SU-DHL-6 (cell line): ENCODE measurements at regions not wholly inside any gene's neighbourhood (a gene's known extent, or its start where the extent isn't known, plus 50 kb on each side); places are given as distances from the start of the nearest gene placed in this dataset.

Source experiments
- H2AFZ ChIP-seq: fragments of 200-600 bp; sonication (generic); 2 replicates; pipeline ENCODE4 v1.6.1; 2014; ENCODE audit warnings: low read depth, mild to moderate bottlenecking, moderate library complexity, mixed read lengths, antibody characterized with exemption, low read length; ENCODE audit not compliant: severe bottlenecking
- H3F3A ChIP-seq: fragments of 200-600 bp; shearing (Covaris generic); 2 replicates; pipeline ENCODE4 v1.6.0; 2016; ENCODE audit warnings: antibody characterized with exemption, mild to moderate bottlenecking; ENCODE audit not compliant: insufficient read depth
- H3K27ac ChIP-seq: fragments of 200-600 bp; sonication (generic); 2 replicates; pipeline ENCODE4 v1.5.1; 2016; ENCODE audit warnings: low read depth, mild to moderate bottlenecking, low read length, moderate library complexity, mixed read lengths
- H3K27me3 ChIP-seq: fragments of 200-600 bp; sonication (generic), shearing (Covaris generic); 2 replicates; pipeline ENCODE4 v1.6.0; 2014; ENCODE audit warnings: mild to moderate bottlenecking, low read length
- H3K36me3 ChIP-seq: fragments of 200-600 bp; sonication (generic); 2 replicates; pipeline ENCODE4 v1.6.1; 2014; ENCODE audit warnings: mild to moderate bottlenecking, low read length, mixed read lengths
- H3K4me2 ChIP-seq: fragments of 300-600, 200-600 bp; shearing (Covaris generic), sonication (generic); 2 replicates; pipeline ENCODE4 v1.6.0; 2014; ENCODE audit warnings: low read length, low read depth, mild to moderate bottlenecking; ENCODE audit not compliant: poor library complexity, severe bottlenecking
- H3K4me3 ChIP-seq: fragments of 200-600 bp; sonication (generic); 2 replicates; pipeline ENCODE4 v1.5.1; 2014; ENCODE audit warnings: antibody characterized with exemption, low read length, mild to moderate bottlenecking, mixed read lengths; ENCODE audit not compliant: insufficient read depth, poor library complexity, severe bottlenecking
- H3K79me2 ChIP-seq: fragments of 200-600 bp; sonication (generic); 2 replicates; pipeline ENCODE4 v1.6.1; 2014; ENCODE audit warnings: mild to moderate bottlenecking, low read length, moderate library complexity; ENCODE audit not compliant: insufficient read depth
- H3K9ac ChIP-seq: fragments of 200-600 bp; sonication (generic); 2 replicates; pipeline ENCODE4 v1.7.0; 2014; ENCODE audit warnings: mild to moderate bottlenecking, low read length
- H3K9me2 ChIP-seq: fragments of 200-600 bp; sonication (generic); replicated peaks from 2 replicates; pipeline ENCODE4 v1.6.1; 2014; ENCODE audit warnings: low read length; ENCODE audit not compliant: insufficient read depth
- H3K9me3 ChIP-seq: fragments of 200-600 bp; sonication (generic); 2 replicates; pipeline ENCODE4 v1.6.1; 2014; ENCODE audit warnings: low read length, mixed read lengths; ENCODE audit not compliant: insufficient read depth
- H4K20me1 ChIP-seq: fragments of 200-600 bp; sonication (generic); 2 replicates; pipeline ENCODE4 v1.6.1; 2014; ENCODE audit warnings: low read depth, mild to moderate bottlenecking, antibody characterized with exemption, low read length, moderate library complexity, mixed read lengths
- EZH2phosphoT487 ChIP-seq: fragments of 200-600 bp; sonication (generic), shearing (Covaris generic); conservative IDR thresholded peaks from 2 replicates; pipeline ENCODE4 v1.6.1; 2018; ENCODE audit warnings: mild to moderate bottlenecking, antibody characterized with exemption, low read length, moderate library complexity, mixed read lengths
- TF ChIP-seq, protein P1 (sequence below): fragments of 200-600 bp; sonication (generic); IDR thresholded peaks from one replicate; pipeline ENCODE4 v1.5.1; 2017; ENCODE audit warnings: antibody characterized with exemption, mild to moderate bottlenecking, low read length, moderate library complexity; ENCODE audit not compliant: insufficient read depth, poor library complexity, severe bottlenecking

DNA sequence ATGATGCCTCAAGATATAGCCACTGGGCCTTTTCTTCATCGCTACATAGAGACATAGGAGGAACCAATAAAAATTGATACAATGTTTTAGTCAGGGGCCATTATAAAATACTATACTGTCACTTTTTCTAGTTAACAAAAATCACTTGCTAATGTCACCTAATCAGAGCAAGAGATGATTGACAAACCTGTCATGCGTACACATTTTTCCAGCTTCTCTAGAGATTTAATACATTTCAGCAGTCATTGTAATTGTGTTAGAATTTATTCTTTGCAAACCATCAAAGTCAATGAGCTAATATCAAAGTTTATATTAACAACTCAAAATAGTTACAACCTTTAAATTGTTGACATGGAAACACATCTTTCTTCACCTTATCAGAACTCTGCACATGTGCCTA lies 513.6 kb upstream of the SEMA6A start:
- Histone ChIP-seq H3K36me3 (no peaks in the 10 kb centered on the region), H3K4me2 (no peak overlapping the region), H4K20me1 (no peaks in the 10 kb centered on the region), H3K9ac (no peak overlapping the region), H3F3A (no peaks in the 10 kb centered on the region), H3K4me3 (no peak overlapping the region), H3K9me2 (no peaks in the 10 kb centered on the region), H3K27ac (no peak overlapping the region), H3K9me3 (no peaks in the 10 kb centered on the region), H3K27me3 (no peaks in the 10 kb centered on the region), H3K79me2 (no peaks in the 10 kb centered on the region), H2AFZ (no peak overlapping the region)
- TF ChIP-seq, protein P1, sequence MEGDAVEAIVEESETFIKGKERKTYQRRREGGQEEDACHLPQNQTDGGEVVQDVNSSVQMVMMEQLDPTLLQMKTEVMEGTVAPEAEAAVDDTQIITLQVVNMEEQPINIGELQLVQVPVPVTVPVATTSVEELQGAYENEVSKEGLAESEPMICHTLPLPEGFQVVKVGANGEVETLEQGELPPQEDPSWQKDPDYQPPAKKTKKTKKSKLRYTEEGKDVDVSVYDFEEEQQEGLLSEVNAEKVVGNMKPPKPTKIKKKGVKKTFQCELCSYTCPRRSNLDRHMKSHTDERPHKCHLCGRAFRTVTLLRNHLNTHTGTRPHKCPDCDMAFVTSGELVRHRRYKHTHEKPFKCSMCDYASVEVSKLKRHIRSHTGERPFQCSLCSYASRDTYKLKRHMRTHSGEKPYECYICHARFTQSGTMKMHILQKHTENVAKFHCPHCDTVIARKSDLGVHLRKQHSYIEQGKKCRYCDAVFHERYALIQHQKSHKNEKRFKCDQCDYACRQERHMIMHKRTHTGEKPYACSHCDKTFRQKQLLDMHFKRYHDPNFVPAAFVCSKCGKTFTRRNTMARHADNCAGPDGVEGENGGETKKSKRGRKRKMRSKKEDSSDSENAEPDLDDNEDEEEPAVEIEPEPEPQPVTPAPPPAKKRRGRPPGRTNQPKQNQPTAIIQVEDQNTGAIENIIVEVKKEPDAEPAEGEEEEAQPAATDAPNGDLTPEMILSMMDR = no peak
- TF ChIP-seq EZH2phosphoT487 = no peak

DNA sequence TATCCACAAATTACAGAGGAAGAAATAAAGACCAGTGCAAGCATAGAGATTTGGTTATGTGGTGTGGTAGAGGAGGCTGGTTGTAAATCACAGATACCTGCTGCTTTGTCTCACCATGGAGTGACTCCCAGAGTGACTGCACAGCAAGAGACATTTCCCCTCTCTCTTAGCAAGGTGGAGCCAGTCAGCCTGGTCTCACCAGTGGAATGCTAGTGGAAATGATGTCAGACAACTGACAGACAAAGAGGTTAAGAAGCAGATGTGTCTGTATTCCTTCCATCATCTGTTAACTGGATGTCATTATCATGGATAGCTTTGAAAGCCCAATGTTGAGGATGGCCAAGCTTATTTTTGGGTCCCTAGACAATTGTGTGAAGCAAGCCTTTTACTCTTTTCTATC lies 509.4 kb upstream of the SEMA6A start:
- Histone ChIP-seq H3K9me2 (no peaks in the 10 kb centered on the region), H3K27me3 (no peaks in the 10 kb centered on the region), H3K27ac (no peak overlapping the region), H3K4me3 (no peak overlapping the region), H2AFZ (no peak overlapping the region), H3K9ac (no peak overlapping the region), H3K4me2 (no peak overlapping the region), H3F3A (no peaks in the 10 kb centered on the region), H3K9me3 (no peaks in the 10 kb centered on the region), H3K36me3 (no peaks in the 10 kb centered on the region), H3K79me2 (no peaks in the 10 kb centered on the region), H4K20me1 (no peaks in the 10 kb centered on the region)
- TF ChIP-seq EZH2phosphoT487 = no peak
- TF ChIP-seq, protein P1 = no peak

DNA sequence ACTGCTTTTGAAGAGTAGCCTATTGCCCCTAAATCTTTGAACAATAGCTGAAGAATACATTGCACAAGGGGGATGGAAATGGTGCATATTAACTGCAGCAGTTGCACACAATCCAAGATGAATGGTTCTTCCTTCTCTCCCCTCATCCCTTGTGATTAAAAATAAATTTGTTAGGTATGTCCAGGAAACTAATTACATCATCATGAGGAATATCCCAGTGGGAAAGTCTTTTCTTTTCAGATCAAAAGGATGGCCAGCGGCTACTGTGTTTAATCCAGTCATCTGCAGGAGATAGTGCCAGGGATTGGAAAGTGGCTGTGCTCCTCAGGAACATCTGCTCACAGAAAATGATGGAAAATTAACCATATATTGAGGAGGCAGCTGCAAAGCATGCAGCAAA lies 508.4 kb upstream of the SEMA6A start:
- H3K27me3 ChIP-seq = no peaks in the 10 kb centered on the region
- no peaks in the 10 kb centered on the region for H4K20me1 ChIP-seq
- no peak overlapping the region for H3K4me3 ChIP-seq
- no peak overlapping the region for H3K9ac ChIP-seq
- H3F3A ChIP-seq = no peaks in the 10 kb centered on the region
- H3K27ac ChIP-seq = no peak overlapping the region
- H3K36me3 ChIP-seq = no peaks in the 10 kb centered on the region
- no peak overlapping the region for H2AFZ ChIP-seq
- TF ChIP-seq, protein P1 = no peak
- TF ChIP-seq EZH2phosphoT487 = no peak
- H3K79me2 ChIP-seq = no peaks in the 10 kb centered on the region
- H3K9me2 ChIP-seq = no peaks in the 10 kb centered on the region
- H3K4me2 ChIP-seq = no peak overlapping the region
- H3K9me3 ChIP-seq = no peaks in the 10 kb centered on the region
